ENCODE measurements at regions not wholly inside any gene's neighbourhood (a gene's known extent, or its start where the extent isn't known, plus 50 kb on each side); places are given as distances from the start of the nearest gene placed in this dataset.
"Not testable (repeated sequence)": the region's sequence is repeated elsewhere in the genome, so short reads cannot be mapped to it uniquely, and the experiment has no call there.

DNA sequence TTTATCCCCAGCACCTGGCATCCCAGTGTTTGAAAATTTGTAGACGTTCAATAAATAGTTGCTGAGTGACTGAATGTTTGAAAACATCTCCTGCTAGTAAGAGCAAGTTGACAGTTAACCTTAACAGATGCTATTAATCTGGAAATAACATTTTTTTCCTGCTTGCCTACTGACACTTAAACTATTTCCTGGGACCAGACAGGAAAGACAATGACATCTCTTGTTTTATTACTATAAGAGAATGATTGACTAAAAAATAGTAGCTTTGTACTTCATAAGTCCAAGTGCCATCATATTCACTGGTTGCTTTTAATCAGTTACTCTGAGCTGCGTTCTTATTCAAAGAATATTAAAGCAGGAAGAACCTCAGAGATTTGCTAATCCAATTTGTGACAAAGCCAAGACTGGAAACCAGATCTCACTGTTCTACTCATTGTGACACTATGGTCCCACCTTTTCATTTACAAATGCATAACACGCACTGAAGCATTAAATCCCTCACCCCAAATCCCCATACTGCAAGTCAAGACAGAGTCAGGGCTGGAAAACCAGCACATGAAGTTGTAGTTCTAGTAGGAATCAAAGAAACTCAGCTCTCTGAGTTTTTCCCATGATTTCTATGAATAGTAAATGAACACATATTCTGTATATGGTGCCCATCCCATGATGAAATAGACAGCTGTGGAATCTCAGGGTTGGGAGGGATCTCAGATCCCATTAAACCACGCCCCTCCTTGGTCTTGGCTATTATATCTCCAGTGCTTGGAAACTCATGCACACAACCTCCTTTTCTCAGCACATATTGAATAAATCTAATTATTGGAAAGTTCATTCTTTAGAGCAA is 212.7 kb upstream of the P2RY1 start:
- DNase-seq (ENCODE audit: low read depth) = no peak

DNA sequence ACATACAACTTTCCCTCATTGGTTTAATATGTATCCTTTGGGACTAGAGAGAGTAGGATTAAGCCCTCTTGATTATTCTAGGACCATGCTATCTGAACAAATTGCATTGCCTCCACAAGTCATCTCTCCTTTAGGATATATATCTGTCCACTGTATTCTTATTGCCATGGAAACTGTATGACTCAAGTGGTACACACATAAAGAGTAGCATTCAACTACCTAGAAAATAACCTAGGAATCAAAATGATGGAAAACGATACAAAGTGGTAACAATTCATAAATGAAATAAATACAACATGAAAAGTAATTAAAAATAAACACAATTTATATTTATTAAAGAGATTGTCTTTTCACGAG is 212.1 kb upstream of the P2RY1 start:
- no peak for DNase-seq (ENCODE audit: low read depth)

DNA sequence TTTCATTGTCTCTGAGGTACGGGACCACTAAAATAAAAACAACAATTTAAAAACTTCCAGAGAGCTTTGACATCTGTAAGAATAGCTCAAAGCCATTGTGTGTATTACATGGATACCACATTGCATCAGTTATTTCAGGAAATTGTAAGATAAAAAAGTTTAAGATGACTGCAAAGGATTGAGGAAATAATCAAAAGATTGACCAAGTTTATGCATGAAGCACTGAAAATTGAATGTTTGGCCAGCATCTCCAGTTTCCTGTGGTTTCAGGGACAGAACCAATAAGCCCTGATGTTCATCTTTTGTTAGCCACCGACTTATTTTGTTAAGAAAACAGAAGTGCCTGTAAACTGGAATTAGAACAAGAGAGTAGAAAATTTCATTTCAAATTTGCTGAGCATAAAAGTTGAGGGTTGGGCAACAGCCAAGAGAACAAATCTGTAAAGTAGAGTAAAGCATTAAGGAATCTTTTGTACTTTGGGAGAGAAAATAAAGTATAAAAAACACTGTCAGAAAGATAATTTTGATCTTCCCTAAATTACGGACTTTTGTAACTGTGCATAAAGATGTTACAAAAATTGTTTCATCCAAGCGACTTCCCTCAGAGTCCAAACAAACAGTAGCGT is 211.5 kb upstream of the P2RY1 start:
- DNase-seq (ENCODE audit: low read depth) = no peak

DNA sequence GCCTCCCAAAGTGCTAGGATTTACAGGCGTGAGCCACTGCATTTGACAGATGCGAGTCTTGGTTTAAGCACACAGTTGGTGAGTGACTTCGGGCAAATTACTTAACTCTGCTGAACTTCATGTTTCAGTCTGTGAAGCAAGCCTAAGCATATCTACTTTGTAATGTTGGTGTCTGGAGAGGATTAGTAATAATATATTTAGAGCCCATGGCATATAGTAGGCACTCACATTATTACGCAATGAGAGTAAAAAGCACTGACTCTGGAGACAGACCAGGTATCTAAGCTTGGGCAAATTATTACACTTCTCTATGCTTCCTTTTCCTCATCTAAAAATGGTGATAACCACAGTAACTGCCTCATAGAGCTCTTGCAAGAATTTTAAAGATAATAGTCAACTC is 208.7 kb upstream of the P2RY1 start:
- DNase-seq (ENCODE audit: low read depth) = no peak

DNA sequence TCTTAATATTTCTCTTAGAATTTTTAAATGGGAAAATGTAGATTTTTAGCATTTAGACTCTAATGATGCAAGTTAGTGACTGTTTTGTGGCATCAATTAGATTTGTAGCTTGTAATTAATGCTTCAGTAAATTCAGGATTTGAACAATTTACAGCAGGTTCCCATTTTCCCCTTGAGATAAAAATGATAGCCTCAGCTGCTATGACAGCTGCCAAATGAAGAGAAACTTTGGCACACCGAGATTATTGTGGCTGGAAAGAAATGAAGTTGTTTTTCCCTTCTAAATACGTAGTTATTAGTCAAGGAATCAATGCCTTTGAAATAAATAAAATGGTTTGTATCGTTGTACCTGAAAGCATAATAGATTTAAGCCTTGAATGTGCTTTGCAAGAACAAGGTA is 206.4 kb upstream of the P2RY1 start:
- DNase-seq (ENCODE audit: low read depth) = no peak

DNA sequence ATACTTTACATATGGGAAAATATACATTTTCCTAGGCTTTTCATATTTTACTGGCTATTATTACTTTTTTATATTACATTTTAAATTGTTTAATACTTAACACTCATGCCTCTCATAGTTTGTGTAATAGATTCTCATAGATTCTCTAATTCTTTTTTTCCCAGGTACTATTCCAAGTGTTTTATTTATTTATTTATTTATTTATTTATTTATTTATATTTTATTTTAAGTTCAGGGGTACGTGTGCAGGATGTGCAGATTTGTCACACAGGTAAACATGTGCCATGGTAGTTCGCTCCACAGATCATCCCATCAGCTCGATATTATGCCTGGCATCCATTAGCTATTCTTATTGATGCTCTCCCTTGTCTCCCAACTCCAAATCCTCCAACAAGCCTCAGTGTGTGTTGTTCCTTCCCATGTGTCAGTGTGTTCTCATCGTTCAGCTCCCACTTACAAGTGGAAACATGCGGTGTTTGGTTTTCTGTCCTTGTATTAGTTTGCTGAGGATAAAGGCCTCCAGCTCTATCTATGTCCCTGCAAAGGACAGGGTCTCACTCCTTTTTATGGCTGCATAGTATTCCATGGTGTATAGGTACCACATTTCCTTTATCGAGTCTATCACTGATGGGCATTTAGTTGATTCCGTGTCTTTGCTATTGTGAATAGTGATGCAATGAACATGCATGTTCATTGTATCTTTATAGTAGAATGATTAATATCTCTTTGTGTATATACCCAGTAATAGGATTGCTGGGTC is 205.4 kb upstream of the P2RY1 start:
- no peak for DNase-seq (ENCODE audit: low read depth)

DNA sequence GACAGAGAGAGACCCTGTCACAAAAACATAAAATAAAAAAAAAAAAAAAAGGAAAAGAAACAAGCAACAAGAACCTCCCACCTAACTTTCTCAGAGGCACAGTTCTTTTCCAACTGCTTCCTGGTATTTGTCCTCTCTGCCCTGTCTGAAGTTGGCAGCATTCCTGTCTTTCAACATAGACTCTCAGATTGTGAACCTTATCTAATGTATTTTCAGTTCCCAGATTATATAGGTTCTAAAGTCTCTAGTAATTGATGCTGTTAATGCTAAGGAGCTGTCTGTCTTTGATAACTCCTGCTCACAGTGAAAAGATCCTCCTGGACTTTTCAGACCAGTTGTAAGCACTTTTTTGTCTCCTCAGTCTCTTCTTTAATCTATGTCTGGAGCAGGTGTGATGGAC is 199.5 kb upstream of the P2RY1 start:
- DNase-seq (ENCODE audit: low read depth) = no peak

DNA sequence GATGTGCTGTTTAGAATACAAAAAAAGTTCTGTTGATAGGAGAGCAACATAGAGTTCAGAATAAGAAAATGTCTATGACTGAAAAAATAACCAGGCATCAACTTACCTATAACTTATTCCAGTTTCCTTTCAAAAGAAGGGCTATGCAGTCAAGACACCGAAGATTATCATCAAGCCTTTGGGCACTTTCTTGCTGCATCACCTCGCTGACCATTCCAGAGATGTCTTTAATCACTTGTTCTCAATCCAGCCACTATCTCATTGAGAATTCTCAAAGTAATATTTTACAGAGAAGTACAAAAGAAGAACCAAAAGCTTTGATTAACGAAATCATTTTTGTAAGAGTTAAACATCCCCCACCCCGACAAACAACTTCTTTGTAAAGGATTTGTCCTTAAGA is 198.3 kb upstream of the P2RY1 start:
- no peak for DNase-seq (ENCODE audit: low read depth)

DNA sequence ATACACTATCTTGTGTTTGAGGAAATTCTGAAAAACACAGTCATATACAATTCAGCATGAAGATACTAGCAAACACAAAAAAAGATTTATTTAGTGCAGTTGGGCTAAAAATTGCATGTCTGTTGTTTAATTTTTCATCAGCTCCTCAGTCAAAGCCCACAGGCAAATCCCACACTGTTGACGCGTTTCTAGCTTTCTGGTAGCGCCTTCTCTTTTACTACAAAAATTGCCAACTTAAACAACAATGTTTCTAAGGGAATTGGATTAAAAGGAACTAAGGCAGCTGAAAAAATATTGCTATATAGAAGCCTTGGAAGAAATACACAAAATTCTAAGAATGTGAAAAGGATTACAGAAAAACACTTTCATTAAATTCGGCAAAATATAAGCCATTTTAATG is 196.7 kb upstream of the P2RY1 start:
- DNase-seq (ENCODE audit: low read depth) = no peak

DNA sequence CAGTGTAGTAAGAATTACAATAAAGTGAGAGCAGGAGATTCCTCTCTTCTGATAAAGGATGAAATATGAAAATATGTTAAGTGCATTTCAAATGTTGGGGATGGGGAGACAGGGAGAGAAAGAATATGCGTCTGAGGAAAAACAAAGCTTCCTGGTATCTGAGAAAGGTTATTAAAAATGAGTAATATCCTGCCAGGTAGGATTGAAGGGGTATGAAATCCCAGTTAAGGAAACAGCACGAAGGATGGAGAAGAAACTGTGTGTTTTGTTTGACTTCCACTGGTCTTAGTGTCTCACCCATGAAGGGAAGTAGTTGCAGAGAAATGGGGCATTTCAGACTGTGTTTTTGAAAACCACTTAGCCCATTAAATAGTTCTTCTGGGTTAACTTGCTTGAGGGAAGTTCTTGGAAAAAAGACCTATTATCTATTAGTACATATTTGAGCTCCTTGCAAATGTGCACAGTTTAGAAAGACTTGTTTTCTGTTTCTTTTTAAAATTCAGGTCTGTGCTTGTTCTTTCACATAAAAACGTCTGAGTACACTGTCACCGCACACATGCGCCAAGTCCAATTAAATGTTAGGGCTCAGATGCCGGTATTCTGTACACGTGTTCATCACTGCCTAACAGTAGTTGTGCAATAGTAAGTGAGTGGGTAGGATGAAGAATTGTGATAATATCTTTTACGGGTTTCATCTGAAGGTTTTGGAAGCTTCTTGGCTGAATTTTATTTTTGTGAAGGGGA is 196.1 kb upstream of the P2RY1 start:
- no peak for DNase-seq (ENCODE audit: low read depth)

DNA sequence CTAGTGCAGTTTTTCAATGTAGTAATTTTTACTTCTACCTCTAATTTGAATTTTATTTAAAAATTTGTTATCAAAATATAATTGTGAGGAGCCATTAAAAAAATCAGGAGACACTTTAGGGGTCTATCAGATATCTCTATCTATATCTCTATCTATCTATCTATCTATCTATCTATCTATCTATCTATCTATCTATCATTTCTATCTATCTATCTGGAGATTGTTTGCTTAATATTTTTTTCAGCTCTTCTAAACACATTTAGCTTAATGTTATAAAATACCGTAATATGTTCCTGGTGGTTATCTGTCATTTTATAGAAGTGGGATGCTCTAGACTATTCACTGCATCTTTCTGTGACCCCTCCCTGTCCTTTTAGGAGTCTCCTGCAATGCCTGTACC is 193.7 kb upstream of the P2RY1 start:
- DNase-seq (ENCODE audit: low read depth) = no peak

DNA sequence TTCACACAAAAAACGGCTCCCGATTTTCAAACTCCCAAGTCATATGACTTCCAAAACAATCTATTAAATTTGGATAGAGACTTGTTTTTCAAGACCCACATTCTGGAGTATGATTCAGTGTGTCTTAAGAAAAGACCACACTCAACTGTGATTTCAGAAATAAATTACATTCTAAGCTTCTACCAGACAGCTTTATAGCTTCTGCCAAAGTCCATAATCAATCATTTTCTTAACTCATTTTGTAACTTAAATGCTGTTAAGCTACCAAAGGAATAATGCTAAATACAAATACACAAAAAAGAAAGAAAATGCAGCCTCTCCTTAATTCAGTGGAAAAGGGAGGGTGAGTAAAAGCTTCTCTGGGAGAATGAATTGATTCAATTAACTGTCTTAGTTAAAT is 192.3 kb upstream of the P2RY1 start:
- no peak for DNase-seq (ENCODE audit: low read depth)

DNA sequence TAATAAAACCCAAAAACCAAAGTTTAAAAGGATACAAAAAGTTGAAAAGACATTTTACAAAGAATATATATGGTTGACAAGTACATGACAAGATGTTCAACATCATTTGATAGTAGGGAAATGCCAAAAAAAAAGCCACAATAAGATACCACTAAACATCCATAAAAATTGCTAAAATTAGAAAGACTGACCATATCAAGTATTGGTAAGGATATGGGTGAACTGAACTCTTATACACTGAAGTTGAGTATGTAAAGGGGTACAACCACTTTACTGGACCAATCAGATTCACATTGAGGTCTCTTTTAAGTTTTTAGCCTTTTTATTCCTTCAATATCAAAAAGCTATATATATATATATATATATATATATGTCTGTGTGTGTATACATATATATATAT is 190.5 kb upstream of the P2RY1 start:
- DNase-seq (ENCODE audit: low read depth) = no peak

DNA sequence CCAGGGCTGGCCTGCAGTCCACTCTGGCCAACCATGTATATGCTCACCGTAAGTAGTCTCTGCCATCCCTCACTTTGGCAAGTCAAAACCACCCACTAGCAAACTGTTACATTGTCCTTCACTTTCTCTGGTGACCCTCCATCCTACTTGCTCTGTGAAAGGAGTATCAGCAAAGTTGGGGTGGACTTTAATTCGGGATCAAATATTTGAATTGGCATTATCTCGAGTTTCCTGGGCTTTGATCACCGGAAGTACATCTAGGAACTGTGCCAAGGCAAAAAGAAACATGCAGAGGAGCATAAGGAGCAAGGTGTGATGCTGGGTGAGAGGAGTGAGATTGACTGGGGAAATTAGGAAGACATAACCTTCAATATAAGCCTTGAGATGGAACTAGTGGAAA is 188.9 kb upstream of the P2RY1 start:
- no peak for DNase-seq (ENCODE audit: low read depth)

DNA sequence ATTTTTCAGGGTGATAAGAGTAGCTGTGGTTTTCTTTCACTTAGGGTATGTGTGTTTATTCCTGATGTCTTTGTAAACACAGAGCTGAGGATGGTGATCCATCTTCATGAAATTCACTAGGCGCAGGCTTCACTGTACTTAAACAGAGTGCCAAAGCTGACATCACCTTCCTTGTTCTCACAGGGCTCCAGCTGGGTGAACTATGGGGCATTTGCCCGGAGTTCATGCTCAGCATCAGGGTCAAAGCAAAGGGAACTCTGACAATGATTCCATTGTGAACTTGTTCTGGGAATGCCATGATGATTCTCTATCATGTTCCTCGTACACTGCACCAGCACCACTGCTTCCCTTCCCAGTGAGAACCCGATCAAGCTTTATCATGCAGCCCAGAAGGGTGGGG is 184.8 kb upstream of the P2RY1 start:
- no peak for DNase-seq (ENCODE audit: low read depth)

DNA sequence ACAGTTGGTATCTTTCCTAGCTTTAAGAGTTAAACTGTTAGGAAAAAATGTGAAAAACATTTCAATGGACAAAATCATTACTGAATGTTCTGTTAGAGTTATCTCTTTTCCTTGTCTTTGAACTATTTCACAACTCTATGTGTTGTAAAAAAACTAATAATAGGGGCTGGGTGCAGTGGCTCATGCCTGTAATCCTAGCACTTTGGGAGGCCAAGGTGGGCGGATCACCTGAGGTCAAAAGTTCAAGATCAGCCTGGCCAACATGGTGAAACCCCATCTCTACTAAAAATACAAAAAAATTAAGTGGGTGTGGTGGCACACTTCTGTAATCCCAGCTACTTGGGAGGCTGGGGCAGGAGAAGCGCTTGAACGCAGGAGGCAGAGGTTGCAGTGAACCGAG is 184.0 kb upstream of the P2RY1 start:
- not testable (repeated sequence) for DNase-seq (ENCODE audit: low read depth)

DNA sequence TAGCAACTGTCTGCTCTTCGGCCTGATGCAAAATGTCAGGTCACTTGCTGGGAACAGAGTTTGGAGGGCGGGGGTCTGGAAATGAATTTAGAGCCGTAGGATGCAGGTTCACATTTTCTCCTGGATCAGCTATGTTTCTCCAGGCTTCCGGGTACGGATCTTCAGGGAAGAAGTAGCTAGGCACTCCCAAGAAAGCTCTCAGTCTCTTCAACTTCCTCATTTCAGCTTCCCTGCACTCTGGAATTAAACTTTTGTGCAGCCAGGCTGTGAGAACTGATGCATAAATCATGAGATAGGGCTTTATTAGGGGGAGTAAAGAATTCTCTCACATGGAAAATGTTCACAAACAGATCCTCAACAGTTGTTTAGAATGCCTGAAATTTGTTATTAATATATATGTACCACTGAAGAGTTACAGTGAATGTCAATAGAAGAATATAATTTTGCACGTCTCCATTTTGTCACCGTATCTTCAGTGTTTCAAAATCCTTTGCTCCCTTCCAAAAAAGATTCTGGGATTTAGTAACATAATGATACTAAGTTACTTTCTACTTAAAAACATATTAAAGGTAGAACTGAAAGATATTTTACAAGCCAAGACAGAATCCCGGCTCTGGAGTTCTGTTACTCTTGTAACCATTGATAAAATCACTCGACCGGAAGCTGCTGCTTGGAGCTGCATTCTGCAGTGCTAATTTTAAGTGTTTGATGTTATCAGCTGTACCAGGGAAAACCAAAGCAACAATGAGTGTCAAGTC is 178.5 kb upstream of the P2RY1 start:
- no peak for DNase-seq (ENCODE audit: low read depth)

DNA sequence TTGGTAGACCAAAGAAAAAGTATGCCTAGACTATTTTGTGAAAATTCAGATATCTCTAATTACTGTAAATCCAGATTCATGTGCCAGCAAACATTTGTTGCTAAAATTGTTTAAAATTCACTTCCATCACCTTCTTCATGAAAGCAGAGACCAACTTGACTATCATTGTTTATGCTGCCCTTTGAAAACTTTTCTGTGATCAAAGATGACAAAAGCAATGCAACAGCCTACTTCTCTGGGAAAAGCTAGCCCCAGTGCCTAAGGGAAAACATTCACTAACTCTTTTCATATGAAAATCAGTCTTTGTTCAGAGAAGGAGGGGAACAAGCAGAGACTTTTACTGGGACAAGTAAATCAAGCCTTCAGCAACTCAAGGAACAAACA is 178.0 kb upstream of the P2RY1 start:
- no peak for DNase-seq (ENCODE audit: low read depth)

DNA sequence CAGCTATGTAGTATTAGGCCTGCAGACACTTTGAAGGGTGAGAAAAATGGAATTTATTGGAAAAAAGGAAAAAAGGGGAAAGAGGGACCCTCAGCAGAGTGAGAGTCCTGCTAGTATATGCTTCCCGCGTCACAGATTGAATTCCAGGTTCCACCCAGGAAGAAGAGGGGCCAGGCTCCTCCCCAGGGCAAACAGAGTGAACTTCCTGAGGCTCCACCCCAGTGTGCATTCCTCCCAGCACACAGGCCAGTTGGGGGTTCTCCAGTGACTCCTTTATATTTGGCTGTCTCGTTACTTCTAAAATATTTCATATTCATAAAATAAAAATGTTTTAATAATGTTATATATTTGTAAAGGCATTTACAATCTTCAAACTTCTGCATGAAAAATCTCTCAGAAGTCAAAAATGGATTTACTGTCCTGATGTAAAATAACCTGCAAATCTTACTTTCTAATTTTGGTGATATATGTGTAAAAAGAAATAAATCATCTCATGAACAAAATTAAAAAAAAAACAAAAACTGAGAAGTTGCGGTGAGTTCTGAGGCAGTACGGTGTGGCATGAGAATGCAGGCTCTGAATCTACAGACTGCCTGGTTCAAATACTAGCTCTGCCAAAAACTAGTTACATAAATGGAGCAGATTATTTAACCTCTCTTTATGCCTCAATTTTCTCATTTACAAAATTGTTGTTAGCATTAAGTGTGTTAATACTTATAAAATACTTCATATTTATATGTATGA is 175.8 kb upstream of the P2RY1 start:
- no peak for DNase-seq (ENCODE audit: low read depth)

DNA sequence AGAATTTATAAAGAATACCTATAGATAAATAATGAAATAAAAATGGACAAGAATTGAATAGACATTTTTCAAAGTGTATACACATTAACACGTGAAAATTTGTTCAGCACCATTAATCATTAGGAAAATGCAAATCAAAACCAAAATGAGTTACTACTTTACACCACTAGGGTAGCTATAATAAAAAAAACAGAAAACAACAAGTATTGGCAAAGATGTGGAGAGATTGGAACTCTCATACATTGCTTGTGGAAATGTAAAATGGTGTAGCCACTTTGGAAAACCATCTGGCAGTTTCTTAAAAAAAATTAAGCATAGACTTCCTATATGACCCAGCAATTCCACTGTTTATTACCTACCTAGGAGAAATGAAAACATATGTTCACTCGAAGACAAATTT is 172.8 kb upstream of the P2RY1 start:
- DNase-seq (ENCODE audit: low read depth) = no peak

DNA sequence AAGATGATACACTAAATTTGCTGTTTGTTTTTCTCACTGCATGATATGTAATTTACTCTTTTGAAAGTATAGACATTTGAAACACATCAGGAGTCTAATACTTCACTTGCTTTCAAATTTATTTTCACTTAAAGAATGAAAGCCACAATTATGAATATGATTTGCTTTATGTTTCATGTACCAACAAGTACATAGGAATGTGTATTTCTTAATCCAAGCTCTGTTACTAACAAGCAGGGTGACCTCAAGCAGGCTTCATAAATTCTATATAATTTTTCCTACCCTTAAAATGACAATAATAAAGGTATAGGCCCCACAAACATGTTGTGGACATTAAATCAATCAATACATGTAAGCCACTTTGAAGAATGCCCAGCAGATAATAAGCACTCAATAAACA is 170.2 kb upstream of the P2RY1 start:
- DNase-seq (ENCODE audit: low read depth) = no peak
